Naive thymus-derived CD4-positive, alpha-beta T cell (primary cell): ENCODE measurements at regions not wholly inside any gene's neighbourhood (a gene's known extent, or its start where the extent isn't known, plus 50 kb on each side); places are given as distances from the start of the nearest gene placed in this dataset.

Experiments used
- ATAC-seq: fragments of 150-1000 bp; cut with Tn5 transposase; 2 replicates; pipeline ENCODE4 v1.10.0; 2021; ENCODE audit warnings: mild to moderate bottlenecking, moderate library complexity
- CTCF ChIA-PET: fragments of 350-600 bp; sonication (Branson Sonifier 250); formaldehyde crosslinking; loops from one replicate; lab custom pipeline; 2021; ENCODE audit warnings: antibody characterized with exemption; lab: Charles Lee
- POLR2A ChIA-PET: fragments of 350-600 bp; sonication (Branson Sonifier 250); formaldehyde crosslinking; loops from one replicate; lab custom pipeline; 2021; ENCODE audit warnings: antibody characterized with exemption, inconsistent platforms; lab: Charles Lee
- DNase-seq, 9 donors: peaks; one replicate each; pipeline versions ENCODE4 v3.0.0 to v3.0.0-alpha.2; 2020 to 2022; ENCODE audit warnings: mixed read lengths in 1 of 9
- H3K27ac ChIP-seq: one replicate; pipeline ENCODE4 v1.7.0; 2013; ENCODE audit warnings: mild to moderate bottlenecking, low read depth, low read length, moderate library complexity
- H3K27me3 ChIP-seq, 2 donors: one replicate each; pipeline ENCODE4 v1.7.0; 2013; ENCODE audit warnings: low read length in 2 of 2, mild to moderate bottlenecking in 2 of 2, moderate library complexity in 2 of 2; ENCODE audit not compliant: control insufficient read depth in 2 of 2, insufficient read depth in 2 of 2
- H3K36me3 ChIP-seq, 3 experiments: 1 replicate in 2 of 3; 2 replicates in 1 of 3; pipeline ENCODE4 v1.7.0; 2013; ENCODE audit warnings: low read length in 3 of 3, mild to moderate bottlenecking in 3 of 3, moderate library complexity in 1 of 3; ENCODE audit not compliant: insufficient read depth in 3 of 3, control insufficient read depth in 2 of 3
- H3K4me1 ChIP-seq, 2 donors: one replicate each; pipeline ENCODE4 v1.7.0; 2013; ENCODE audit warnings: low read length in 2 of 2, mild to moderate bottlenecking in 2 of 2, moderate library complexity in 1 of 2; ENCODE audit not compliant: control insufficient read depth in 2 of 2, insufficient read depth in 2 of 2
- H3K4me3 ChIP-seq: 2 replicates; pipeline ENCODE4 v1.7.0; 2013; ENCODE audit warnings: mild to moderate bottlenecking, low read length
- H3K9me3 ChIP-seq, 3 experiments: 1 replicate in 2 of 3; 2 replicates in 1 of 3; pipeline ENCODE4 v1.7.0; 2013; ENCODE audit warnings: low read length in 3 of 3; ENCODE audit not compliant: control insufficient read depth in 2 of 3
- H3K27ac Mint-ChIP-seq, 9 donors: one replicate each; pipeline ENCODE4 v1.8.0; 2020 to 2022; ENCODE audit warnings: mixed read lengths in 9 of 9, mild to moderate bottlenecking in 8 of 9, moderate library complexity in 5 of 9, inconsistent platforms in 2 of 9
- H3K27me3 Mint-ChIP-seq, 5 donors: one replicate each; pipeline ENCODE4 v1.8.0; 2021 to 2022; ENCODE audit warnings: mixed read lengths in 5 of 5, mild to moderate bottlenecking in 1 of 5
- H3K36me3 Mint-ChIP-seq, 5 donors: one replicate each; pipeline ENCODE4 v1.8.0; 2020 to 2022; ENCODE audit warnings: mixed read lengths in 5 of 5, mild to moderate bottlenecking in 3 of 5, inconsistent platforms in 1 of 5
- H3K4me1 Mint-ChIP-seq, 7 donors: one replicate each; pipeline ENCODE4 v1.8.0; 2020 to 2022; ENCODE audit warnings: mixed read lengths in 7 of 7, mild to moderate bottlenecking in 3 of 7, inconsistent platforms in 1 of 7
- H3K4me3 Mint-ChIP-seq, 10 donors: one replicate each; pipeline ENCODE4 v1.8.0; 2020 to 2022; ENCODE audit warnings: mild to moderate bottlenecking in 10 of 10, mixed read lengths in 10 of 10, moderate library complexity in 6 of 10, inconsistent platforms in 2 of 10
- H3K9me3 Mint-ChIP-seq, 11 donors: one replicate each; pipeline ENCODE4 v1.8.0; 2020 to 2022; ENCODE audit warnings: mixed read lengths in 11 of 11, mild to moderate bottlenecking in 4 of 11, inconsistent platforms in 1 of 11, moderate library complexity in 1 of 11
- intact Hi-C, 2 donors: fragments of 100-400 bp; cut with micrococcal nuclease; formaldehyde crosslinking; loops; one replicate each; pipeline ENCODE4 v1.15.1; 2023

DNA sequence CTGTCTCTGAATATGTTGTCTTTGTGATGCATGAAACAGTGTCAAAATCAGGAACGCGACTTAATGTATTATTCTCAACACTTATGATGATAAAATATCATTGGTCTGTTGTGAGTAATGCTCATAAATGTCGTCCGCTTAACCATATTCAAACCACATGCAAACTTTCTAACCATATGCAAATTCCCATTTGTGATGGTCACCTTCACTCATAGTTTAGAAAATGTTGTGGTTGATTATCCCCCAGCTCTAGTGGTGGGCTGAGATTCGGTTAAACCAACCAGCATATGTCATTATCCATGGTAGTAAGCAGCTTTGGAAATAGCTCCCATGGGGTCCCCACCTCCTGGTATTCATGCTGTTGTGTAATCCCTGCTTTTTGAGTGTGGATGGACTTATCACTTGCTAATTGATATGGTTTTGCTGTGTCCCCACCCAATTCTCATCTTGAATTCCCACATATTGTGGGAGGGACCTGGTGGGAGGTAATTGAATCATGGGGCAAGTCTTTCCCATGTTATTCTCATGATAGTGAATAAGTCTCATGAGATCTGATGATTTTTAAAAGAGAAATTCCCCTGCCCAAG is 360.0 kb upstream of the TSHZ2 start:
- H3K4me1 Mint-ChIP-seq: peaks cover 0 to 7% (median 0%) of the 10 kb centered on the region in 7 donors
- H3K36me3 Mint-ChIP-seq: peaks cover 0 to 2% (median 0%) of the 10 kb centered on the region in 5 donors
- CTCF ChIA-PET: no interaction called here
- POLR2A ChIA-PET: no interaction called here
- H3K27me3 ChIP-seq: no peaks in the 10 kb centered on the region
- intact Hi-C loops: no loop called here
- no peak overlapping the region for H3K4me3 Mint-ChIP-seq
- no peak overlapping the region for H3K4me3 ChIP-seq
- no peaks in the 10 kb centered on the region for H3K36me3 ChIP-seq
- no peak for ATAC-seq
- H3K27ac Mint-ChIP-seq: no peak overlapping the region
- no peak for DNase-seq
- H3K27me3 Mint-ChIP-seq: peaks cover 0 to 16% (median 0%) of the 10 kb centered on the region in 5 donors
- H3K9me3 Mint-ChIP-seq: peaks cover 0 to 13% (median 4%) of the 10 kb centered on the region in 11 donors
- H3K4me1 ChIP-seq: no peaks in the 10 kb centered on the region
- no peak overlapping the region for H3K27ac ChIP-seq
- no peaks in the 10 kb centered on the region for H3K9me3 ChIP-seq

DNA sequence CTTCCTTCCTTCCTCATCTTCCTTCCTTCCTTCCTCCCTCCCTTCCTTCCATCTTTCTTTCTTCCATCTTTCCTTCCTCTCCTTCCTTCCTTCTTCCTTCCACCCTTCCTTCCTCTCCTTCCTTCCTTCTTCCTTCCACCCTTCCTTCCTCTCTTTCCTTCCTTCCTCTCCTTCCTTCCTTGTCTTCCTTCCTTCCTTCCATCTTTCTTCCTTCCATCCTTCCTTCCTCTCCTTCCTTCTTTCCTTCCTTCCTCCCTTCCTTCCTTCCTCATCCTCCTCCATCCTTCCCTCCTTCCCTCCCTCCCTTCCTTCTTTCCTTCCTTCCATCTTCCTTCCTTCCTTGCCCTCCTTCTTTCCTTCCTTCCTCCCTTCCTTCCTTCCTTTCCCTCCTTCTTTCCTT is 361.4 kb upstream of the TSHZ2 start:
- no peak for DNase-seq
- intact Hi-C loops: no loop called here
- no peaks in the 10 kb centered on the region for H3K4me1 ChIP-seq
- no peak overlapping the region for H3K27ac ChIP-seq
- H3K4me1 Mint-ChIP-seq: peaks cover 0 to 1% (median 0%) of the 10 kb centered on the region in 7 donors
- H3K9me3 ChIP-seq: no peaks in the 10 kb centered on the region
- peaks cover 0 to 13% (median 4%) of the 10 kb centered on the region in 11 donors for H3K9me3 Mint-ChIP-seq
- no peak for ATAC-seq
- H3K27ac Mint-ChIP-seq: no peak overlapping the region
- H3K4me3 ChIP-seq: no peak overlapping the region
- ChIA-PET POLR2A (no interaction called here), CTCF (no interaction called here)
- no peak overlapping the region for H3K4me3 Mint-ChIP-seq
- no peaks in the 10 kb centered on the region for H3K27me3 ChIP-seq
- peaks cover 0 to 10% (median 0%) of the 10 kb centered on the region in 5 donors for H3K27me3 Mint-ChIP-seq
- peaks cover 0 to 2% (median 0%) of the 10 kb centered on the region in 5 donors for H3K36me3 Mint-ChIP-seq
- no peaks in the 10 kb centered on the region for H3K36me3 ChIP-seq

- intact Hi-C loops: no loop called here
- POLR2A ChIA-PET: no interaction called here
Observed at GRCh38 chr20:52601295-52601971, 370.7 kb upstream of the TSHZ2 start.

GRCh38 chr20:52596256-52596655 is 375.9 kb upstream of the TSHZ2 start:
- no peaks in the 10 kb centered on the region for H3K4me1 ChIP-seq
- H3K36me3 ChIP-seq: no peaks in the 10 kb centered on the region
- Mint-ChIP-seq H3K4me1 (peaks cover 0 to 5% (median 3%) of the 10 kb centered on the region in 7 donors), H3K27ac (no peak overlapping the region), H3K4me3 (no peak overlapping the region), H3K27me3 (peaks cover 0 to 4% (median 0%) of the 10 kb centered on the region in 5 donors), H3K36me3 (peaks cover 0 to 4% (median 0%) of the 10 kb centered on the region in 5 donors), H3K9me3 (peaks cover 0 to 11% (median 3%) of the 10 kb centered on the region in 11 donors)
- POLR2A ChIA-PET: interaction anchor here (0.8 kb wide), 1 partner anchor 290 kb away, joined by 4 read pairs; no protein-coding TSS in a partner anchor
- no peak overlapping the region for H3K4me3 ChIP-seq
- intact Hi-C loops: no loop called here
- CTCF ChIA-PET: interaction anchor here (0.7 kb wide), 1 partner anchor 28 kb away, joined by 3 read pairs; no protein-coding TSS in a partner anchor
- no peak overlapping the region for H3K27ac ChIP-seq
- H3K9me3 ChIP-seq: no peaks in the 10 kb centered on the region
- H3K27me3 ChIP-seq: no peaks in the 10 kb centered on the region
- ATAC-seq (no peak), DNase-seq (no peak)

More at GRCh38 chr20:52601295-52601971, 370.7 kb upstream of the TSHZ2 start:
- Mint-ChIP-seq H3K4me3 (no peak overlapping the region), H3K27ac (no peak overlapping the region), H3K9me3 (peaks cover 0 to 18% (median 7%) of the 10 kb centered on the region in 11 donors), H3K36me3 (peaks cover 0 to 8% (median 4%) of the 10 kb centered on the region in 5 donors), H3K27me3 (peaks cover 0 to 5% (median 2%) of the 10 kb centered on the region in 5 donors), H3K4me1 (peaks cover 0 to 5% (median 3%) of the 10 kb centered on the region in 7 donors)
- CTCF ChIA-PET: interaction anchor here (0.6 kb wide), 1 partner anchor 372 kb away, joined by 3 read pairs; no protein-coding TSS in a partner anchor
- Histone ChIP-seq H3K9me3 (no peaks in the 10 kb centered on the region), H3K4me3 (no peak overlapping the region), H3K27ac (no peak overlapping the region), H3K27me3 (no peaks in the 10 kb centered on the region), H3K4me1 (no peaks in the 10 kb centered on the region), H3K36me3 (no peaks in the 10 kb centered on the region)
- DNase-seq: no peak
- ATAC-seq: no peak

GRCh38 chr20:52595518-52595917 is 376.6 kb upstream of the TSHZ2 start:
- POLR2A ChIA-PET: no interaction called here
- no peak for ATAC-seq

DNA sequence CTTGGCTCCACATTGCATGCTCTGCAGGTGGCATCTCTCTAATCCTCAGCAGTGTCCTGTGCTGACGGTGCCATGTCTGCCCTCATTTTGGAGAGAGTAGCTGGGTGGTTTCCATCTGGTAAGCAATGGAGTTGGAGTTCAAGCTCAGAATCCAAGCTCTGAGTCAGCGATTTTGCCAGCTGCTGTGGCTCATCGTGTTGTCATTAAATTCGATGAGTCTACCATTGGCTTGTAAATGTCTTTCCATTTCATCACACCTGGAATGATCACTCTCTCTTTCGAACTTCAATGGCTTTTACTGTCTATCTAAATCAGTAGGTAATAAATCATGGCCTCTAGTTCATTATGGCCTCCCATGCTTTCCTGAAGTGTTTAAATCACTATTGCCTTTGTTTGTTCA is 378.5 kb upstream of the TSHZ2 start:
- ChIA-PET POLR2A (interaction anchor here (0.6 kb wide), 1 partner anchor 428 kb away, joined by 3 read pairs; no protein-coding TSS in a partner anchor), CTCF (no interaction called here)

More at GRCh38 chr20:52595518-52595917, 376.6 kb upstream of the TSHZ2 start:
- H3K4me3 Mint-ChIP-seq: no peak overlapping the region
- H3K4me1 Mint-ChIP-seq: peaks cover 0 to 2% (median under 1%) of the 10 kb centered on the region in 7 donors
- H3K9me3 Mint-ChIP-seq: peaks cover 0 to 7% (median 2%) of the 10 kb centered on the region in 11 donors
- CTCF ChIA-PET: interaction anchor here (0.7 kb wide), 1 partner anchor 27 kb away, joined by 3 read pairs; no protein-coding TSS in a partner anchor
- peaks cover 0 to 4% (median 0%) of the 10 kb centered on the region in 5 donors for H3K27me3 Mint-ChIP-seq
- Histone ChIP-seq H3K4me1 (no peaks in the 10 kb centered on the region), H3K27ac (no peak overlapping the region), H3K27me3 (no peaks in the 10 kb centered on the region), H3K9me3 (no peaks in the 10 kb centered on the region), H3K4me3 (no peak overlapping the region), H3K36me3 (no peaks in the 10 kb centered on the region)
- intact Hi-C loops: no loop called here
- H3K36me3 Mint-ChIP-seq: peaks cover 0 to 4% (median 0%) of the 10 kb centered on the region in 5 donors
- no peak for DNase-seq
- H3K27ac Mint-ChIP-seq: no peak overlapping the region

More for the DNA sequence above, 378.5 kb upstream of the TSHZ2 start:
- peaks cover 0 to 4% (median 0%) of the 10 kb centered on the region in 5 donors for H3K27me3 Mint-ChIP-seq
- peaks cover 0 to 6% (median 0%) of the 10 kb centered on the region in 11 donors for H3K9me3 Mint-ChIP-seq
- no peak overlapping the region for H3K27ac ChIP-seq
- intact Hi-C loops: no loop called here
- H3K27ac Mint-ChIP-seq: no peak overlapping the region
- no peak overlapping the region for H3K4me3 Mint-ChIP-seq
- H3K4me1 Mint-ChIP-seq: no peaks in the 10 kb centered on the region
- H3K36me3 Mint-ChIP-seq: peaks cover 0 to 4% (median 0%) of the 10 kb centered on the region in 5 donors
- DNase-seq (no peak), ATAC-seq (no peak)
- no peaks in the 10 kb centered on the region for H3K27me3 ChIP-seq
- H3K9me3 ChIP-seq: no peaks in the 10 kb centered on the region
- H3K4me1 ChIP-seq: no peaks in the 10 kb centered on the region
- no peaks in the 10 kb centered on the region for H3K36me3 ChIP-seq
- no peak overlapping the region for H3K4me3 ChIP-seq
